SK-N-SH (cell line): ENCODE measurements at regions not wholly inside any gene's neighbourhood (a gene's known extent, or its start where the extent isn't known, plus 50 kb on each side); places are given as distances from the start of the nearest gene placed in this dataset.

ENCODE experiments used
- CTCF ChIA-PET: fragments of 300-600, 350-600 bp; formaldehyde crosslinking; extraction: SDS; loops from one replicate; lab custom pipeline; 2021; lab: Yijun Ruan, JAX
- POLR2A ChIA-PET: fragments of 350-600 bp; sonication (Branson Sonifier 250); formaldehyde crosslinking; extraction: SDS; loops from one replicate; lab custom pipeline; 2020; ENCODE audit warnings: antibody characterized with exemption, inconsistent platforms; lab: Yijun Ruan, JAX
- DNase-seq: peaks from one replicate; pipeline ENCODE4 v3.0.0; 2012
- H2AFZ ChIP-seq: fragments of 200-600 bp; sonication (generic); 2 replicates; pipeline ENCODE4 v1.8.1; 2016; ENCODE audit warnings: antibody characterized with exemption, mild to moderate bottlenecking, low read depth
- H3F3A ChIP-seq: fragments of 200-600 bp; sonication (generic); replicated peaks from 2 replicates; pipeline ENCODE3; 2016; ENCODE audit warnings: antibody characterized with exemption, mild to moderate bottlenecking; ENCODE audit not compliant: insufficient read depth
- H3K27ac ChIP-seq, 2 experiments: fragments of 200-500 bp in 1 of 2; fragments of 200-600 bp in 1 of 2; sonication (Bioruptor generic) in 1 of 2; sonication (generic), shearing (Covaris generic) in 1 of 2; 2 replicates each; pipeline versions ENCODE4 v1.5.1 to v1.6.1; 2014 to 2016; ENCODE audit warnings: low read depth in 2 of 2, inconsistent platforms in 1 of 2, low read length in 1 of 2, mild to moderate bottlenecking in 1 of 2, mixed read lengths in 1 of 2
- H3K27me3 ChIP-seq: fragments of 200-600 bp; sonication (generic), shearing (Covaris generic); 2 replicates; pipeline ENCODE4 v1.6.1; 2016; ENCODE audit warnings: mixed run types; ENCODE audit not compliant: insufficient read depth
- H3K36me3 ChIP-seq, 2 experiments: fragments of 200-500 bp in 1 of 2; fragments of 200-600 bp in 1 of 2; sonication (Bioruptor generic) in 1 of 2; sonication (generic) in 1 of 2; replicated peaks in 1 of 2; 2 replicates each; pipeline versions ENCODE3 to v1.5.1; 2014 to 2016; ENCODE audit warnings: low read length in 1 of 2, mild to moderate bottlenecking in 1 of 2; ENCODE audit not compliant: insufficient read depth in 2 of 2, control insufficient read depth in 1 of 2
- H3K4me1 ChIP-seq, 2 experiments: fragments of 200-500 bp in 1 of 2; fragments of 200-600 bp in 1 of 2; sonication (Bioruptor generic) in 1 of 2; sonication (generic), shearing (Covaris generic) in 1 of 2; 2 replicates each; pipeline versions ENCODE4 v1.5.1 to v1.6.1; 2014 to 2016; ENCODE audit warnings: low read depth in 1 of 2, low read length in 1 of 2, mixed run types in 1 of 2; ENCODE audit not compliant: insufficient read depth in 2 of 2, control insufficient read depth in 1 of 2
- H3K4me2 ChIP-seq: fragments of 200-600 bp; sonication (generic), shearing (Covaris generic); 2 replicates; pipeline ENCODE4 v1.6.1; 2017; ENCODE audit warnings: mixed run types
- H3K4me3 ChIP-seq, 2 experiments: fragments of 200-500 bp in 1 of 2; fragments of 200-600 bp in 1 of 2; sonication (Bioruptor generic) in 1 of 2; sonication (generic), shearing (Covaris generic) in 1 of 2; 2 replicates each; pipeline versions ENCODE4 v1.5.1 to v1.8.1; 2014 to 2016; ENCODE audit warnings: low read depth in 2 of 2, inconsistent platforms in 1 of 2, low read length in 1 of 2, mild to moderate bottlenecking in 1 of 2, mixed read lengths in 1 of 2, moderate library complexity in 1 of 2
- H3K79me2 ChIP-seq: fragments of 200-600 bp; sonication (generic); 2 replicates; pipeline ENCODE4 v1.8.1; 2017; ENCODE audit warnings: mild to moderate bottlenecking; ENCODE audit not compliant: insufficient read depth
- H3K9ac ChIP-seq: fragments of 200-600 bp; sonication (generic); 2 replicates; pipeline ENCODE4 v1.6.1; 2017; ENCODE audit warnings: mixed run types
- H3K9me2 ChIP-seq: fragments of 200-600 bp; sonication (generic); 2 replicates; pipeline ENCODE4 v1.6.1; 2017; ENCODE audit warnings: mixed run types
- H3K9me3 ChIP-seq: fragments of 200-600 bp; sonication (generic); 2 replicates; pipeline ENCODE4 v1.6.1; 2017; ENCODE audit warnings: mixed run types, mild to moderate bottlenecking, moderate library complexity
- H4K20me1 ChIP-seq: fragments of 200-600 bp; sonication (generic); 2 replicates; pipeline ENCODE4 v1.6.1; 2017; ENCODE audit warnings: mild to moderate bottlenecking, mixed run types; ENCODE audit not compliant: insufficient read depth
- EP300 ChIP-seq, 2 experiments: IDR thresholded peaks; 2 replicates each; pipeline versions ENCODE4 v1.4.0 to v1.6.1; 2012; ENCODE audit warnings: borderline replicate concordance in 1 of 2, low read depth in 1 of 2, low read length in 1 of 2
- FOSL2 ChIP-seq: IDR thresholded peaks from 2 replicates; pipeline ENCODE4 v1.4.0; 2012; ENCODE audit warnings: low read depth, mild to moderate bottlenecking, moderate library complexity, borderline replicate concordance
- FOXM1 ChIP-seq: IDR thresholded peaks from 2 replicates; pipeline ENCODE4 v1.4.0; 2012; ENCODE audit warnings: low read depth, mild to moderate bottlenecking
- JUND ChIP-seq: IDR thresholded peaks from 2 replicates; pipeline ENCODE4 v1.4.0; 2012
- MEF2A ChIP-seq: IDR thresholded peaks from 2 replicates; pipeline ENCODE4 v1.4.0; 2012; ENCODE audit warnings: low read depth, borderline replicate concordance
- MXI1 ChIP-seq: IDR thresholded peaks from 2 replicates; pipeline ENCODE4 v1.6.1; 2012; ENCODE audit warnings: mild to moderate bottlenecking, low read depth, low read length, improper control_type of control experiment
- RAD21 ChIP-seq: IDR thresholded peaks from 2 replicates; pipeline ENCODE4 v1.6.1; 2012; ENCODE audit warnings: mild to moderate bottlenecking, low read length
- RCOR1 ChIP-seq: fragments of 150-350 bp; IDR thresholded peaks from 2 replicates; pipeline ENCODE4 v1.6.1; 2017; ENCODE audit warnings: antibody characterized with exemption, low read length
- RXRA ChIP-seq: IDR thresholded peaks from 2 replicates; pipeline ENCODE4 v1.4.0; 2012; ENCODE audit warnings: low read depth, mild to moderate bottlenecking, borderline replicate concordance
- TEAD4 ChIP-seq: IDR thresholded peaks from 2 replicates; pipeline ENCODE4 v1.4.0; 2012; ENCODE audit warnings: mild to moderate bottlenecking, borderline replicate concordance; ENCODE audit not compliant: insufficient read depth
- ZBTB33 ChIP-seq: IDR thresholded peaks from 2 replicates; pipeline ENCODE4 v1.4.0; 2012; ENCODE audit warnings: low read depth, borderline replicate concordance
- WGBS: methylation state at CpG from one replicate; pipeline ENCODE4 v1.1.6; 2017; ENCODE audit warnings: low lambda C conversion rate; 5-methylcytosine and 5-hydroxymethylcytosine counted together

GRCh38 chr17:77749989-77750388 lies 208.5 kb upstream of the TNRC6C start:
- Histone ChIP-seq H3K4me2 (no peak overlapping the region), H4K20me1 (no peaks in the 10 kb centered on the region), H3K4me3 (no peak overlapping the region), H3K27ac (no peak overlapping the region), H2AFZ (no peak overlapping the region), H3K9ac (no peak overlapping the region), H3K36me3 (no peaks in the 10 kb centered on the region), H3K9me2 (no peaks in the 10 kb centered on the region), H3K79me2 (no peaks in the 10 kb centered on the region), H3F3A (no peaks in the 10 kb centered on the region), H3K27me3 (peaks cover 15% of the 10 kb centered on the region; the same call in 1 of the 2 replicates), H3K9me3 (no peaks in the 10 kb centered on the region), H3K4me1 (peaks cover 0 to 17% of the 10 kb centered on the region in 2 experiments; a peak in 1 of 4 replicates)
- TF ChIP-seq RAD21 (no peak), EP300 (IDR thresholded peaks at IDR 0.05; ENCODE audit: borderline replicate concordance in 1 of 2, low read depth in 1 of 2, low read length in 1 of 2) (no peak), JUND (no peak), TEAD4 (no peak), FOSL2 (no peak), RCOR1 (no peak), ZBTB33 (no peak), MXI1 (no peak)
- WGBS = 69% methylated on average over 7 of the region's 7 CpGs
- no peak for DNase-seq
- CTCF ChIA-PET = interaction anchor here (1.0 to 1.7 kb wide), 5 partner anchors 12 to 269 kb away, joined by 3 to 4 read pairs (median 3); no protein-coding TSS in a partner anchor
- POLR2A ChIA-PET = no interaction called here

- Histone ChIP-seq H4K20me1 (no peaks in the 10 kb centered on the region), H3K4me2 (no peak overlapping the region), H3K9me3 (no peaks in the 10 kb centered on the region), H2AFZ (no peak overlapping the region), H3K79me2 (no peaks in the 10 kb centered on the region), H3K9me2 (no peaks in the 10 kb centered on the region), H3K27ac (no peak overlapping the region), H3K4me3 (no peak overlapping the region), H3K9ac (no peak overlapping the region), H3K4me1 (peaks cover 0 to 17% of the 10 kb centered on the region in 2 experiments; a peak in 1 of 4 replicates), H3K27me3 (peaks cover 15% of the 10 kb centered on the region; the same call in 1 of the 2 replicates), H3F3A (no peaks in the 10 kb centered on the region), H3K36me3 (no peaks in the 10 kb centered on the region)
- ChIA-PET CTCF (interaction anchor here (1.0 to 1.7 kb wide), 4 partner anchors 13 to 269 kb away, joined by 3 to 4 read pairs (median 3); no protein-coding TSS in a partner anchor), POLR2A (no interaction called here)
- no peak for TF ChIP-seq FOXM1
- no peak for TF ChIP-seq MEF2A
- no peak for TF ChIP-seq RXRA
- DNase-seq = no peak
- 42% methylated on average over 5 of the region's 5 CpGs for WGBS
Measured at GRCh38 chr17:77750427-77751043, 208.0 kb upstream of the TNRC6C start.
